NCI-H748 treated with DMSO at 0.1 percent for 48 hours (cell line): ENCODE measurements at regions not wholly inside any gene's neighbourhood (a gene's known extent, or its start where the extent isn't known, plus 50 kb on each side); places are given as distances from the start of the nearest gene placed in this dataset.

Experiments
- DNase-seq: peaks from one replicate; lab custom pipeline; 2025; lab: John Stamatoyannopoulos, UW

- no peak for DNase-seq
Observed at GRCh38 chr6:149182262-149182661, 135.2 kb upstream of the TAB2 start.

GRCh38 chr6:149184523-149184922, 133.0 kb upstream of the TAB2 start:
- DNase-seq, result no peak

GRCh38 chr6:149185799-149186357, 131.6 kb upstream of the TAB2 start:
- DNase-seq, result no peak

- DNase-seq, result no peak
Observed at GRCh38 chr6:149186873-149187272, 130.6 kb upstream of the TAB2 start.

GRCh38 chr6:149190224-149190831, 127.2 kb upstream of the TAB2 start:
- peak; percentile 14 for DNase-seq

GRCh38 chr6:149194820-149195558, 122.5 kb upstream of the TAB2 start:
- DNase-seq, result no peak

- DNase-seq, result no peak
Observed at GRCh38 chr6:149196091-149196490, 121.4 kb upstream of the TAB2 start.

GRCh38 chr6:149197482-149197881, 120.0 kb upstream of the TAB2 start:
- DNase-seq, result no peak

GRCh38 chr6:149198265-149198664, 119.2 kb upstream of the TAB2 start:
- DNase-seq, result no peak

- DNase-seq, result no peak
Observed at GRCh38 chr6:149200282-149200945, 117.1 kb upstream of the TAB2 start.

GRCh38 chr6:149201068-149201655, 116.3 kb upstream of the TAB2 start:
- DNase-seq, result no peak

- no peak for DNase-seq
Observed at GRCh38 chr6:149202100-149202499, 115.4 kb upstream of the TAB2 start.

GRCh38 chr6:149202952-149203351, 114.6 kb upstream of the TAB2 start:
- no peak for DNase-seq

- no peak for DNase-seq
Observed at GRCh38 chr6:149203509-149203908, 114.0 kb upstream of the TAB2 start.

GRCh38 chr6:149208134-149208601, 109.3 kb upstream of the TAB2 start:
- no peak for DNase-seq

- DNase-seq, result no peak
Observed at GRCh38 chr6:149209871-149210775, 107.4 kb upstream of the TAB2 start.

GRCh38 chr6:149211046-149211571, 106.4 kb upstream of the TAB2 start:
- no peak for DNase-seq

GRCh38 chr6:149212206-149212605, 105.3 kb upstream of the TAB2 start:
- no peak for DNase-seq

- no peak for DNase-seq
Observed at GRCh38 chr6:149212892-149213801, 104.4 kb upstream of the TAB2 start.

- DNase-seq, result no peak
Observed at GRCh38 chr6:149213829-149214228, 103.7 kb upstream of the TAB2 start.
